ENCODE measurements at regions not wholly inside any gene's neighbourhood (a gene's known extent, or its start where the extent isn't known, plus 50 kb on each side); places are given as distances from the start of the nearest gene placed in this dataset.

- H3K4me3 ChIP-seq (ENCODE audit: low read depth, low read length) = no peak overlapping the region
- TF ChIP-seq, protein P1, sequence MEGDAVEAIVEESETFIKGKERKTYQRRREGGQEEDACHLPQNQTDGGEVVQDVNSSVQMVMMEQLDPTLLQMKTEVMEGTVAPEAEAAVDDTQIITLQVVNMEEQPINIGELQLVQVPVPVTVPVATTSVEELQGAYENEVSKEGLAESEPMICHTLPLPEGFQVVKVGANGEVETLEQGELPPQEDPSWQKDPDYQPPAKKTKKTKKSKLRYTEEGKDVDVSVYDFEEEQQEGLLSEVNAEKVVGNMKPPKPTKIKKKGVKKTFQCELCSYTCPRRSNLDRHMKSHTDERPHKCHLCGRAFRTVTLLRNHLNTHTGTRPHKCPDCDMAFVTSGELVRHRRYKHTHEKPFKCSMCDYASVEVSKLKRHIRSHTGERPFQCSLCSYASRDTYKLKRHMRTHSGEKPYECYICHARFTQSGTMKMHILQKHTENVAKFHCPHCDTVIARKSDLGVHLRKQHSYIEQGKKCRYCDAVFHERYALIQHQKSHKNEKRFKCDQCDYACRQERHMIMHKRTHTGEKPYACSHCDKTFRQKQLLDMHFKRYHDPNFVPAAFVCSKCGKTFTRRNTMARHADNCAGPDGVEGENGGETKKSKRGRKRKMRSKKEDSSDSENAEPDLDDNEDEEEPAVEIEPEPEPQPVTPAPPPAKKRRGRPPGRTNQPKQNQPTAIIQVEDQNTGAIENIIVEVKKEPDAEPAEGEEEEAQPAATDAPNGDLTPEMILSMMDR (IDR thresholded peaks at IDR 0.05; ENCODE audit: borderline replicate concordance, insufficient read depth, low read depth, low read length) = no peak
Measured at GRCh38 chr10:21056461-21056860, 159.3 kb upstream of the NEBL start.

DNA sequence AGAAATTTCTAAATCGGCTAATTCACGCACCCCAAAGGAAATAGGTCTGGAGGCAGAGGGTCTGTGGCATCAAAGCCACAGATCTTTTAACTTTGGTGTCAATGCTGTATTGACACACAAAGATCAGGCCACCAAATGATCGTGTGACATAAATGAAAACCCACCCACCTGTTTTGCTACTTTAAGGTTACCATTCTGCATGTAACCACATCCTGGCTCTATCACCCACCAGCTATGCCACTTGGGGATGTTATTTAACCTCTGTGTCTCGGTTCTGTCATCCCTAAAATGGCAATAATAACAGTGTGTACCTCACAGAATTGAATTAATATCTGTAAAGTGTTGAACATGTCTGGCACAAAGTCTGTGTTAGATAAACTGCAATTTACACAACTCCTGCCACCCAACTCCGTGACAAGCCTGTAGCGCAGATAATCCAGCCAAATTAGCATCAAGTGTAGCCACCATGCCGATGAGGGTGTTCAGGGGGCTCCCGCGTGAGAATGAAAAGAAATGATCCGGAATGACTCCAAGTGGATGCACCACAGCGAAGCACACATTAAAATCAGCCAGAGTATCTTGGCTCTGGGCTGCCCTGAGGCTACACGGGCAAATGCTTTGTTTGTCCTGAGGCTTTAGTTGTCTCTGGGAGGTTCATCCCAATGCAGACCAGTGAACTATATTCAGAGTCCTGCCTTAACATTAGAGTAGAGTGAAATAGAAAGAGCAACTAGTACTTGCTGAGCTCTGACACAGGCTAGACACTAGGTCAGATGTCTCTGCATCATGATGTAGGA, 158.4 kb upstream of the NEBL start:
- TF ChIP-seq, protein P1 (IDR thresholded peaks at IDR 0.05; ENCODE audit: borderline replicate concordance, insufficient read depth, low read depth, low read length) = no peak
- H3K4me3 ChIP-seq (ENCODE audit: low read depth, low read length) = no peak overlapping the region

GRCh38 chr10:21053953-21054690, 157.0 kb upstream of the NEBL start:
- TF ChIP-seq, protein P1 (IDR thresholded peaks at IDR 0.05; ENCODE audit: borderline replicate concordance, insufficient read depth, low read depth, low read length) = no peak
- no peak overlapping the region for H3K4me3 ChIP-seq (ENCODE audit: low read depth, low read length)

DNA sequence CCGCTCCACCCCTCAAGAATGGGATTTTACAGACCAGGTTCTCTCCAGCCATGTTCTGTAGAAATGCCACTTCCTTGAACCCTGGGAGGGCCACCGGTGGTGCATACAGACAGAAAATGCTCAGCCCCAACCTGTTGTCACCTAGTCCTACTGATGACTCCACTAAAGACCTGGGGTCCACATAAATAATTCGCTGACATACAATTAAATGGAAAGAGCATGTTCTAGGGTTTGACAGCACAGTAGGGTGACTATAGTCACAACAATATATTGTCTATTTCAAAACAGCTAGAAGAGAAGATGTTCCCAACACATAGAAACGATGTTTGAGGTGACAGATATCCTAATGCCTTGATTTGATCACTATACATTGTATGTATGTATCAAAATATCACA, 155.6 kb upstream of the NEBL start:
- H3K4me3 ChIP-seq (ENCODE audit: low read depth, low read length) = no peak overlapping the region
- TF ChIP-seq, protein P1 (IDR thresholded peaks at IDR 0.05; ENCODE audit: borderline replicate concordance, insufficient read depth, low read depth, low read length) = no peak

DNA sequence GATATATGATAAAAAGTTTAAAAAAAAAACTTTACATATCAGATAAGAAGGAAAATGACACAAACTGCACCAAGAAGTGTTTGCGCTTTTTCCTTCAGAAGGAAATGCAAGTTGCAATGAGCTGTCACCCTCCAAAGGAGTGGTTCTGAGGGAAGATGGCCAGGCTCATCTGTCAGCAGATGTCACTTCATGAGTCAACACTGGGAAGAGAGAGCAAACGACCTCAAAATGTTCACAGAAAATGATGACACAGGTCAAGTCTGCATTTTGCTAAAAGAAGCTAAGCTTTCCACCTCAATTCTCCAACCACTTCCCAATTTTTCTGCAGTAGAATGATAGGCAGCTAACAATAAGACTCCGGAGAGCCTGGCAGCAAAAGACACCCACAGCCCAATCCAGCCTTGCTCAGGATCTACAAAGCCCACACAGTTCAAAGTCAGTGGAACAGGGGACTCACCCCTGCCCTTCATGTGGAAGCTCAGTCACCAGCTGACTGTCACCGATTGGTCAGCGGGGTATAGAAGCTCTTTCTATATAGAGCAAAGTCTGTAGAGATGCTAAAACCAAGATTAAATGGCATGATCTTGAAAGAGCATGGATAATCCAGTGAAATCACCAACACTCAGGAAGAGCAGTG, 155.1 kb upstream of the NEBL start:
- H3K4me3 ChIP-seq (ENCODE audit: low read depth, low read length) = no peak overlapping the region
- TF ChIP-seq, protein P1 (IDR thresholded peaks at IDR 0.05; ENCODE audit: borderline replicate concordance, insufficient read depth, low read depth, low read length) = no peak

DNA sequence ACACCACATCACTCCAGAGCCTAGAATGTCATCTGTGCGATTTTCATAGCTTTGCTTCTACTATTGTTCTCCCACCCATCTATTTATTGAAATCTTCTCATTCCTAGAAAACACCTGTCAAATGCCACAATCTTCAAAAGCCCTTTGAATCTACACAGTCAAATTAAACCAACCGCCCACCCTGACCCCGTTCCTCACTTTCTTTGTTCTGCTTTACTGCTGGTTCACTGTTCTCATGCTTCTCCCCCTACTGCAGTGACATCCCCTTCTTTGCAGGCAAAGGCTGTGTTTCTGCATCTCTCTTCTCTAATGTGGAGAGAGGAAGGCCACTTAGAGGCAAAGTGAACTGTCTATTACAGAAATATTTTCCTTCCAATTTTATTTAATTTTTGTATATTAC, 152.4 kb upstream of the NEBL start:
- TF ChIP-seq, protein P1 (IDR thresholded peaks at IDR 0.05; ENCODE audit: borderline replicate concordance, insufficient read depth, low read depth, low read length) = no peak
- H3K4me3 ChIP-seq (ENCODE audit: low read depth, low read length) = no peak overlapping the region

Data from GM12875 (cell line).